ENCODE measurements at regions not wholly inside any gene's neighbourhood (a gene's known extent, or its start where the extent isn't known, plus 50 kb on each side); places are given as distances from the start of the nearest gene placed in this dataset.

GRCh38 chr15:93466380-93466779, 377.4 kb upstream of the RGMA start:
- no peak overlapping the region for H3K27ac ChIP-seq (ENCODE audit: low read depth, low read length)
- no peak overlapping the region for H2BK15ac ChIP-seq (ENCODE audit: low read length)
- no peak for FAIRE-seq
- H3K14ac ChIP-seq (ENCODE audit: insufficient read length): no peak overlapping the region
- no peaks in the 10 kb centered on the region for H3K79me1 ChIP-seq (ENCODE audit: low read depth, low read length)
- no peak overlapping the region for H2BK5ac ChIP-seq (ENCODE audit: low read depth, low read length)
- H4K5ac ChIP-seq (ENCODE audit: insufficient read length, low read depth, low read length): no peak overlapping the region
- H3K4me2 ChIP-seq (ENCODE audit: insufficient read depth in 1 of 2, low read depth in 2 of 2, low read length in 2 of 2): no peak overlapping the region
- H3K36me3 ChIP-seq (ENCODE audit: control insufficient read depth in 2 of 4, insufficient read depth in 4 of 4, low read length in 3 of 4): no peaks in the 10 kb centered on the region
- peaks cover 0 to 6% (median 4%) of the 10 kb centered on the region in 4 experiments; a peak in 3 of 7 replicates for H3K4me1 ChIP-seq (replicated peaks in 1 of 4; ENCODE audit: control insufficient read depth in 3 of 4, insufficient read depth in 4 of 4, low read length in 3 of 4)
- no peak overlapping the region for H2BK20ac ChIP-seq (ENCODE audit: low read length)
- H2BK12ac ChIP-seq (ENCODE audit: low read depth, low read length): no peak overlapping the region
- H3K9ac ChIP-seq (replicated peaks in 1 of 4; ENCODE audit: extremely low read depth in 1 of 4, low read depth in 3 of 4, low read length in 3 of 4): no peak overlapping the region
- H3K4me3 ChIP-seq (ENCODE audit: extremely low read depth in 1 of 4, insufficient read depth in 2 of 4, low read depth in 3 of 4, low read length in 4 of 4): no peak overlapping the region
- H4K91ac ChIP-seq (replicated peaks; ENCODE audit: insufficient read length, low read length): no peak overlapping the region
- no peak for TF ChIP-seq HDAC6 (IDR thresholded peaks at IDR 0.05; ENCODE audit: low read depth, low read length)
- TF ChIP-seq SAP30 (IDR thresholded peaks at IDR 0.05; ENCODE audit: insufficient read depth, insufficient replicate concordance, low read length): no peak
- no peaks in the 10 kb centered on the region for H3K27me3 ChIP-seq (replicated peaks in 1 of 4; ENCODE audit: control insufficient read depth in 3 of 4, extremely low read depth in 1 of 4, insufficient read depth in 3 of 4, low read length in 3 of 4)
- H2AFZ ChIP-seq (ENCODE audit: low read length): no peak overlapping the region
- no peak overlapping the region for H2AK5ac ChIP-seq (ENCODE audit: low read depth, low read length)
- H3K18ac ChIP-seq (ENCODE audit: extremely low read depth, low read length): no peak overlapping the region
- 76% methylated on average over 1 of the region's 1 CpG; no CpG with 5 or more reads in 1 of the 2 experiments for WGBS, 2 experiments (ENCODE audit: extremely low coverage in 1 of 2, insufficient coverage in 1 of 2, insufficient read length in 1 of 2, insufficient replicate concordance in 2 of 2, low coverage in 1 of 2, low lambda C conversion rate in 2 of 2, missing lambda C conversion rate in 1 of 2)
- no peaks in the 10 kb centered on the region for H3K79me2 ChIP-seq (ENCODE audit: control insufficient read depth in 1 of 2, insufficient read depth in 2 of 2, low read length in 2 of 2)
- H2BK120ac ChIP-seq (replicated peaks; ENCODE audit: low read depth, low read length): no peak overlapping the region
- no peak for DNase-seq (ENCODE audit: low read depth in 1 of 2, low spot score in 2 of 2)
- H3K23me2 ChIP-seq (ENCODE audit: low read depth, low read length): no peaks in the 10 kb centered on the region
- H3K56ac ChIP-seq (replicated peaks; ENCODE audit: insufficient read length, low read depth, low read length): no peak overlapping the region
- no peak overlapping the region for H3K23ac ChIP-seq (ENCODE audit: insufficient read length)
- CTCF ChIA-PET (ENCODE audit: partially characterized antibody): interaction anchor here (1.2 kb wide), 1 partner anchor 437 kb away, joined by 5 read pairs; no protein-coding TSS in a partner anchor
- no peaks in the 10 kb centered on the region for H4K20me1 ChIP-seq (replicated peaks in 1 of 2; ENCODE audit: control insufficient read depth in 1 of 2, insufficient read depth in 2 of 2, low read length in 2 of 2)
- H4K8ac ChIP-seq (ENCODE audit: extremely low read depth, insufficient read depth, low read length): no peak overlapping the region
- POLR2A ChIA-PET (ENCODE audit: partially characterized antibody): no interaction called here
- no peak overlapping the region for H3K4ac ChIP-seq (replicated peaks; ENCODE audit: insufficient read length, low read depth, low read length)
- no peaks in the 10 kb centered on the region for H3K9me3 ChIP-seq (ENCODE audit: insufficient read depth in 2 of 2, low read depth in 1 of 2, low read length in 1 of 2)

Measured in H1 (cell line).